T-helper 17 cell (primary cell): ENCODE measurements at regions not wholly inside any gene's neighbourhood (a gene's known extent, or its start where the extent isn't known, plus 50 kb on each side); places are given as distances from the start of the nearest gene placed in this dataset.

Experiments
- ATAC-seq: fragments of 150-1000 bp; cut with Tn5 transposase; 2 replicates; pipeline ENCODE4 v1.10.0; 2021; ENCODE audit warnings: mild to moderate bottlenecking, moderate library complexity
- DNase-seq, 3 donors: peaks; one replicate each; pipeline versions ENCODE4 v3.0.0 to v3.0.0-alpha.2; 2020 to 2021
- H3K9me3 ChIP-seq: one replicate; pipeline ENCODE4 v1.7.0; 2013; ENCODE audit warnings: low read length, mild to moderate bottlenecking; ENCODE audit not compliant: control insufficient read depth, poor library complexity, severe bottlenecking
- H3K27ac Mint-ChIP-seq: one replicate; pipeline ENCODE4 v1.8.0; 2022; ENCODE audit warnings: mild to moderate bottlenecking, moderate library complexity, mixed read lengths
- H3K27me3 Mint-ChIP-seq: one replicate; pipeline ENCODE4 v1.8.0; 2022; ENCODE audit warnings: mixed read lengths
- H3K36me3 Mint-ChIP-seq: one replicate; pipeline ENCODE4 v1.8.0; 2022; ENCODE audit warnings: low read depth, mixed read lengths
- H3K4me1 Mint-ChIP-seq: one replicate; pipeline ENCODE4 v1.8.0; 2022; ENCODE audit warnings: mild to moderate bottlenecking, mixed read lengths
- H3K4me3 Mint-ChIP-seq: one replicate; pipeline ENCODE4 v1.8.0; 2022; ENCODE audit warnings: mild to moderate bottlenecking, moderate library complexity, mixed read lengths

GRCh38 chr10:81817596-81818170 is 57.3 kb upstream of the NRG3 start:
- no peak overlapping the region for H3K27ac Mint-ChIP-seq
- no peaks in the 10 kb centered on the region for H3K27me3 Mint-ChIP-seq
- no peak overlapping the region for H3K4me3 Mint-ChIP-seq

GRCh38 chr10:81820418-81820817 is 54.6 kb upstream of the NRG3 start:
- Mint-ChIP-seq H3K36me3 (no peaks in the 10 kb centered on the region), H3K27me3 (no peaks in the 10 kb centered on the region), H3K27ac (no peak overlapping the region), H3K4me1 (no peaks in the 10 kb centered on the region), H3K4me3 (no peak overlapping the region)
- no peak for ATAC-seq
- peaks cover 2% of the 10 kb centered on the region for H3K9me3 ChIP-seq
- no peak for DNase-seq

More at GRCh38 chr10:81817596-81818170, 57.3 kb upstream of the NRG3 start:
- DNase-seq = no peak
- no peaks in the 10 kb centered on the region for H3K4me1 Mint-ChIP-seq
- ATAC-seq = no peak
- peaks cover 2% of the 10 kb centered on the region for H3K9me3 ChIP-seq
- no peaks in the 10 kb centered on the region for H3K36me3 Mint-ChIP-seq
